Parathyroid adenoma (tissue), 2 donors: ENCODE measurements at regions not wholly inside any gene's neighbourhood (a gene's known extent, or its start where the extent isn't known, plus 50 kb on each side); places are given as distances from the start of the nearest gene placed in this dataset.

Experiments used
- H2AFZ ChIP-seq: fragments of 300-600 bp; sonication (generic); one replicate; pipeline ENCODE4 v1.7.0; 2017; ENCODE audit warnings: antibody characterized with exemption, mild to moderate bottlenecking
- H3K27ac ChIP-seq: fragments of 300-600 bp; sonication (generic); one replicate; pipeline ENCODE4 v1.7.0; 2017
- H3K27me3 ChIP-seq: fragments of 300-600 bp; sonication (generic); one replicate; pipeline ENCODE4 v1.7.0; 2017; ENCODE audit warnings: low read length; ENCODE audit not compliant: control insufficient read depth, insufficient read depth
- H3K36me3 ChIP-seq: fragments of 300-600 bp; sonication (generic); one replicate; pipeline ENCODE4 v1.7.0; 2017; ENCODE audit warnings: low read length; ENCODE audit not compliant: control insufficient read depth, insufficient read depth
- H3K4me1 ChIP-seq: fragments of 300-600 bp; sonication (generic); one replicate; pipeline ENCODE4 v1.7.0; 2017; ENCODE audit warnings: control low read depth
- H3K4me2 ChIP-seq: fragments of 300-600 bp; sonication (generic); one replicate; pipeline ENCODE4 v1.7.0; 2017; ENCODE audit warnings: low read length
- H3K4me3 ChIP-seq: fragments of 300-600 bp; sonication (generic); one replicate; pipeline ENCODE4 v1.7.0; 2017; ENCODE audit warnings: low read depth, low read length
- H3K79me2 ChIP-seq: fragments of 300-600 bp; sonication (generic); one replicate; pipeline ENCODE4 v1.7.0; 2017; ENCODE audit warnings: control low read depth
- H3K9ac ChIP-seq: fragments of 300-600 bp; sonication (generic); one replicate; pipeline ENCODE4 v1.7.0; 2017; ENCODE audit warnings: mild to moderate bottlenecking
- H3K9me3 ChIP-seq: fragments of 300-600 bp; sonication (generic); one replicate; pipeline ENCODE4 v1.7.0; 2017; ENCODE audit warnings: low read length; ENCODE audit not compliant: control insufficient read depth
- TF ChIP-seq, protein P1 (sequence below): fragments of 300-600 bp; sonication (generic); IDR thresholded peaks from one replicate; pipeline ENCODE4 v1.7.0; 2017; ENCODE audit warnings: antibody characterized with exemption, mild to moderate bottlenecking
- donor health status: primary hyperparathyroidism.

- no peaks in the 10 kb centered on the region for H3K9me3 ChIP-seq
Observed at GRCh38 chr5:118098716-118099115, 889.6 kb downstream of the DTWD2 start.

GRCh38 chr5:118095115-118095514, 893.2 kb downstream of the DTWD2 start:
- Histone ChIP-seq H3K36me3 (no peaks in the 10 kb centered on the region), H3K4me3 (no peak overlapping the region), H3K27me3 (no peaks in the 10 kb centered on the region), H2AFZ (no peak overlapping the region), H3K79me2 (no peaks in the 10 kb centered on the region), H3K9ac (no peak overlapping the region), H3K9me3 (no peaks in the 10 kb centered on the region), H3K4me1 (no peaks in the 10 kb centered on the region), H3K27ac (no peak overlapping the region), H3K4me2 (no peak overlapping the region)
- TF ChIP-seq, protein P1, sequence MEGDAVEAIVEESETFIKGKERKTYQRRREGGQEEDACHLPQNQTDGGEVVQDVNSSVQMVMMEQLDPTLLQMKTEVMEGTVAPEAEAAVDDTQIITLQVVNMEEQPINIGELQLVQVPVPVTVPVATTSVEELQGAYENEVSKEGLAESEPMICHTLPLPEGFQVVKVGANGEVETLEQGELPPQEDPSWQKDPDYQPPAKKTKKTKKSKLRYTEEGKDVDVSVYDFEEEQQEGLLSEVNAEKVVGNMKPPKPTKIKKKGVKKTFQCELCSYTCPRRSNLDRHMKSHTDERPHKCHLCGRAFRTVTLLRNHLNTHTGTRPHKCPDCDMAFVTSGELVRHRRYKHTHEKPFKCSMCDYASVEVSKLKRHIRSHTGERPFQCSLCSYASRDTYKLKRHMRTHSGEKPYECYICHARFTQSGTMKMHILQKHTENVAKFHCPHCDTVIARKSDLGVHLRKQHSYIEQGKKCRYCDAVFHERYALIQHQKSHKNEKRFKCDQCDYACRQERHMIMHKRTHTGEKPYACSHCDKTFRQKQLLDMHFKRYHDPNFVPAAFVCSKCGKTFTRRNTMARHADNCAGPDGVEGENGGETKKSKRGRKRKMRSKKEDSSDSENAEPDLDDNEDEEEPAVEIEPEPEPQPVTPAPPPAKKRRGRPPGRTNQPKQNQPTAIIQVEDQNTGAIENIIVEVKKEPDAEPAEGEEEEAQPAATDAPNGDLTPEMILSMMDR, result no peak

More at GRCh38 chr5:118098716-118099115, 889.6 kb downstream of the DTWD2 start:
- no peaks in the 10 kb centered on the region for H3K4me1 ChIP-seq
- TF ChIP-seq, protein P1, result no peak
- H2AFZ ChIP-seq, result no peak overlapping the region
- H3K36me3 ChIP-seq, result no peaks in the 10 kb centered on the region
- H3K27me3 ChIP-seq, result no peaks in the 10 kb centered on the region
- no peak overlapping the region for H3K4me3 ChIP-seq
- no peak overlapping the region for H3K4me2 ChIP-seq
- H3K9ac ChIP-seq, result no peak overlapping the region
- H3K27ac ChIP-seq, result no peak overlapping the region
- no peaks in the 10 kb centered on the region for H3K79me2 ChIP-seq

DNA sequence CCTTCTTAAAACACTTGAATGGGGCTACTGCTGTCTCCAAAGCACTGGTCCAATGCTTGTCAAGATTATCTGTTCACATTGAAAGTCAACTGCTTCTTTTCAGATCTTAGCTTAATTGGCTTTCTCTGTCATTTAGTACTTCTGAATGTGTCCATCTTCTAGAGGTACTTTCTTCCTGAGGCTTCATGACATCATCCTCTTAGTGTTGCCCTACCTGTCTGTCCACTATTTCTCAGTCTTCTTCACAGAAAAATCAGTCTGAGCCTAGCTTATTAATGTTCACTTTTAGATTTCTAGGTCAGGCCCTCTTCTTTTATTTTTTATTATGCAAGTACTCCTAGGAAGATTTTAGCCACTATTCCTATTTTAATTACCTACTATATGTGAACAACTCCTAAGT, 899.9 kb downstream of the DTWD2 start:
- Histone ChIP-seq H3K9ac (no peak overlapping the region), H3K9me3 (no peaks in the 10 kb centered on the region), H3K4me3 (no peak overlapping the region), H3K4me2 (no peak overlapping the region), H3K36me3 (no peaks in the 10 kb centered on the region), H3K79me2 (no peaks in the 10 kb centered on the region), H3K4me1 (no peaks in the 10 kb centered on the region), H3K27me3 (no peaks in the 10 kb centered on the region), H3K27ac (no peak overlapping the region), H2AFZ (no peak overlapping the region)
- TF ChIP-seq, protein P1, result no peak

- H3K27ac ChIP-seq, result no peak overlapping the region
- no peaks in the 10 kb centered on the region for H3K4me1 ChIP-seq
- H3K9ac ChIP-seq, result no peak overlapping the region
- no peak overlapping the region for H3K4me2 ChIP-seq
- TF ChIP-seq, protein P1, result no peak
- no peaks in the 10 kb centered on the region for H3K27me3 ChIP-seq
- H2AFZ ChIP-seq, result no peak overlapping the region
- H3K9me3 ChIP-seq, result no peaks in the 10 kb centered on the region
- H3K4me3 ChIP-seq, result no peak overlapping the region
- H3K79me2 ChIP-seq, result no peaks in the 10 kb centered on the region
- H3K36me3 ChIP-seq, result no peaks in the 10 kb centered on the region
Observed at GRCh38 chr5:118076490-118076889, 911.9 kb downstream of the DTWD2 start.

GRCh38 chr5:118070041-118070440, 918.3 kb downstream of the DTWD2 start:
- no peaks in the 10 kb centered on the region for H3K36me3 ChIP-seq
- TF ChIP-seq, protein P1, result no peak
- no peak overlapping the region for H3K4me2 ChIP-seq
- no peaks in the 10 kb centered on the region for H3K9me3 ChIP-seq
- H3K9ac ChIP-seq, result no peak overlapping the region
- no peaks in the 10 kb centered on the region for H3K27me3 ChIP-seq
- H3K79me2 ChIP-seq, result no peaks in the 10 kb centered on the region
- H3K4me1 ChIP-seq, result no peaks in the 10 kb centered on the region
- no peak overlapping the region for H2AFZ ChIP-seq
- H3K4me3 ChIP-seq, result no peak overlapping the region
- H3K27ac ChIP-seq, result no peak overlapping the region
